HUDEP-2 (cell line): ENCODE measurements at regions not wholly inside any gene's neighbourhood (a gene's known extent, or its start where the extent isn't known, plus 50 kb on each side); places are given as distances from the start of the nearest gene placed in this dataset.
"Not testable (repeated sequence)": the region's sequence is repeated elsewhere in the genome, so short reads cannot be mapped to it uniquely, and the experiment has no call there.

Source experiments
- DNase-seq, 76 experiments: peaks; one replicate each; lab custom pipeline; 2025; ENCODE audit not compliant: unreplicated experiment in 76 of 76; lab: John Stamatoyannopoulos, UW

GRCh38 chr12:131192951-131193350, 239.2 kb downstream of the ADGRD1 start:
- no peak for DNase-seq

DNA sequence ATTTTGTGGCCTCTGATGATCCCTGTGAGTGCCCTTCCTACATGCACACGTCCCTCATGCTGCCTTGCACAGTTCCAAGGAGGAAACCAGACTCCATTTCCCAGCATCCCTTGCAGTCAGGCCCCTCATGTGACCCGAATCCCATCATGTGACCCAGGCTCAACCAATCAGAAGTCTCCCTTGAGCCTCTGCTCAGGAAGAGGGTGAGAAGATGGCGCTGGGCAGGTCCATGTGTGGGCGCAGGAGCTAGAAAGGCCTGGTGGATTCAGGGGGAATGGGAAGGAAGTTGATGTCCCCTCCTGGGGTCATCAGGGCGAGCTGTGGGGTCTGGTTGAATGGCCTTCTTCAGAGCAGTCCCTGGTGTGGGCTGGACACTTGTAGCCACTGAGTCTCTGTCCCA, 240.5 kb downstream of the ADGRD1 start:
- DNase-seq: peak in 5 of 76 experiments; percentile 1 to 16 (median 2)

DNA sequence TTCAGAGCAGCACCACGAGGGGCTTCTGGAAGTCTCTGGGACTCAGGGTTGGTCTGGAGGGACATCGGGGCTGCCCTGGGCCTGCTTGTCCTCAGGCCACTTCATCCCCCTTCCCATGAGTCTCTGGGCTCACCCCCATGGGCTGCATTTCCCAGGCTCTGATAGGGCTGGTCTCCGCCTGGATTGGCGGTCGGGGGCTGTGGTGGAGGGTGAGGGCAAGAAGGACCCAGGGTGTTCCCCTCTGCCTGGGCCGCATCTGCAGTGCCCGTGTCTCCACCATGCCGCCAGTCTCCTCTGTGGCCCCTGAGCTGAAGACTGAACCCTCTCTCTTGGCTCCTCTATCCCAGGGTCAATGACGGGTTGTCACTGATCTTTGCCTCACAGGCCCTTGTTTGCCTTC, 242.1 kb downstream of the ADGRD1 start:
- no peak for DNase-seq

DNA sequence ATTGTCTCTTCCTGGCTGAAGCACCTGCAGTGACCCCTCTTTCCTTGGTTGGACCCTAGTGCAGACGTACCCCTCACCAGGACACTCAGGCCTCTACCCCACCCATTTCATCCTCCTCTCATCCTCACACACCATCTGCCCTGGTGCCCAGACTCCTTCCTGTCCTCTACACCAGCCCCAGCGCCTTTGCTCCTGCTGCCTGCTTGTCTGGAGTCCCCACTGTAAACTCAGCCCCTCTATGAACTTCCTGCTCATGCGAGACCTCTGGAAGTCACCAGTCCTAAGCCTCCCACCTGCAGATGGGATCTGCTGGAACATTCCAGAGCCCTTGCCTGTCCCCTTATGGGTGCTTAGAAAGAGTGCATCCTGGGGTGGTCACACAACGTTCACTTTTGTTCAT, 242.5 kb downstream of the ADGRD1 start:
- no peak for DNase-seq

DNA sequence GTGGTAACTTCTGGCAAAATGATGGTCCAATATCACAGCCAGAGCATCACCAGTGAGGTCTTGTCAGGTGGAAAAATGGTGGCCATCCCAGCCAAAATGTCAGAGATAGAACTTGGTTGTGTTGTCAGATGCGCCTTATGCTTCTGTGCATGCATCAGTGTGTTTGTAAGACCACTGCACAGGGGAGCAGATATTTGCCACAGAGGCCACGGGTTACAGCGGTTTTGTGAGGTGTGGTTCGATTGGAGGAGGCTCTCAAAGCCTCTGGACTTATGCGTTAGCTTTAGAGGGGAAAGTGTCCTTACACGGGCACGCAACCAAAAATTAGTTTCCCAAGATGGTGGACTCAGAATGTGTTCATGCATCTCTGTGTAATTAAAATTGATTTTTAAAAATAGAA, 243.8 kb downstream of the ADGRD1 start:
- DNase-seq: no peak

- DNase-seq: no peak
Measured at GRCh38 chr12:131199221-131199620, 245.5 kb downstream of the ADGRD1 start.

DNA sequence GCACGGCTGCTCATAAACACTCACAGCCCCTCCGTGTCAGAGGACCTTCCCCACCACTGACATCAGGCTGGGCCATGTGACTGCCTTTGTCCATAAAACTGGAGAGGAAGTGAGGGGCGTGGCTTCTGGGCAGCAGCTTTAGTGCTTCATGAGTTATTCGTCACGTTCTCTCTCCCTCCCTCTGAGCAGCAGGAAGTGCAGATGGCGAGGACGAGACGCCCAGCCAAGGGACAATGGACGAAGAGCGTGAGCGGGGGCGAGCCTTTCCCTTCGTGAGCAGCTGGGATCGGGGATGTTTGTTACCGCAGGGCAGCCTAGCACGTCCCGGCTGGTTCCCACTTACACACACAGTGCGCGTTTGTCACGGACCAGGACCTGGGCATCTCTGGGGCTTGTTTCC, 248.2 kb downstream of the ADGRD1 start:
- DNase-seq: not testable (repeated sequence)

DNA sequence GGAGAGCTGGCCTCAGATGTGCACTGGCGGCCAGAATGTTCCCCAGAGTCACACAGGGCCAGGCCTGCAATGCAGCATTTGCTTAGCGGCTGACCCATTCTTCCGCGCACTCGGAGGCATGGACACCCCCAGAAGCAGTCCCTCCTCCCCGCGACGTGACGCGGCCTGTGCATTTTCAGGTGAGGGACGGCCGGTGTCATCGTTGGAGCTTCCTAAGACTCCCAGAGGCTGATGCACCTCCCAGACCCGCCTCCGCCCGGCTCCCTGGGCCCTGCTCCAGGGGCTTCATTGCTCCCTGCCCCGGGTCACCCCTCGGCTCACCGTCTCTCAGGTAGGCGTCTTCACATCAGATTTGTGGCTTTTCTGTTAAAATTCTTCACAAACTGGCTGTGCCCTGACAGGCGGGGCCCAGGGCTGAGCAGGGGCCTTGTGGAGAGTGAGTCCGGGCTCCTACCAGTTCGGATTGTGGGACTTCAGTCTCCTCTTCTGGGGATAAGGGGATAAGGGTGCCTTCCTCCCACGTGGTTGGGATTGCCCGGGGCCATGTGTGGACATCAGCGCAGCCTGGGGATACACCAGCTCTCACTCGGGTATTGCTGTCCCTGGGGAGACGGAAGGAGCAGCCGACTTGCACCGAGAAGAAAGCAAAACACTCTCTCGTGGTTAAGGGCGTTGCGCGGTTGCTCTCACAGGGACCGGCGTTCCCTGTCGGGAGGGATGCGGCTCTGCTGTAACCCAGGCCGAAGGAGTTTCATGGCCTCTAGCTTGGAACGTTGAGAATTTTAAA, 249.1 kb downstream of the ADGRD1 start:
- no peak for DNase-seq

- DNase-seq: no peak
Measured at GRCh38 chr12:131203666-131204415, 250.1 kb downstream of the ADGRD1 start.

- DNase-seq: no peak
Measured at GRCh38 chr12:131204416-131205274, 250.9 kb downstream of the ADGRD1 start.

DNA sequence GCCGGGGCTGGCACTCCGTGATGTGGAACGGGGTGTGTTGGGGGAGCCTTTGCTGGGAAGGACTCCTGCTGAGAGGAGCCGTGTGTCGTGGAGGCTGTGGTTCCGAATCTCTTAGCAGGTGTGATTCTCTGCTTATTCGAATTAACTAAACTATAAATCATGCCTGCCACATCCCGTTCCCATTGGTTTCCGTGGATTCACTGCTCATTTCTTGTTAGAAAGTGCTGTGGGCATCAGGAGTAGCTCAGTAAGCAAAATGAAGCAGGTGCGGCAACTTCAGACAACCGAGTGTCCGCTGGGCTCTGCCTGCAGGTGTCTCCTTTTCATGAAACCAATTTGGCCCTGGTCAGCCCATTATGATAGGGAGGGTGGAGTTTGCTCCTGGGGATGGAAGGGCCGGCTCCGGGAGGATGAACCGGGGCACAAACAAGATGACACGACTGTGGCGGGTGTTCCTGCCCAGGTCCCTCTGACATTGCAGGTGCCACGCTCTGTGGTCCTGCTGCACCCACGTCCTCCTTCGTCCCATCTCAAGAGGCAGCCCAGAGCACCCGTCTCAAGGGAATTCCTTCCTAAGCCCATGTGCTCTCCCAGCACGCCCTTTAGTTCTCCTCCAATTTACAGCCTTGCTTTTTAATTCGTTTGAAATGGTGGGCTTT, 251.7 kb downstream of the ADGRD1 start:
- DNase-seq: not testable (repeated sequence)

- DNase-seq: not testable (repeated sequence)
Measured at GRCh38 chr12:131206630-131207299, 253.1 kb downstream of the ADGRD1 start.

GRCh38 chr12:131207300-131207660, 253.6 kb downstream of the ADGRD1 start:
- DNase-seq: not testable (repeated sequence)

- not testable (repeated sequence) for DNase-seq
Measured at GRCh38 chr12:131207841-131208240, 254.1 kb downstream of the ADGRD1 start.

DNA sequence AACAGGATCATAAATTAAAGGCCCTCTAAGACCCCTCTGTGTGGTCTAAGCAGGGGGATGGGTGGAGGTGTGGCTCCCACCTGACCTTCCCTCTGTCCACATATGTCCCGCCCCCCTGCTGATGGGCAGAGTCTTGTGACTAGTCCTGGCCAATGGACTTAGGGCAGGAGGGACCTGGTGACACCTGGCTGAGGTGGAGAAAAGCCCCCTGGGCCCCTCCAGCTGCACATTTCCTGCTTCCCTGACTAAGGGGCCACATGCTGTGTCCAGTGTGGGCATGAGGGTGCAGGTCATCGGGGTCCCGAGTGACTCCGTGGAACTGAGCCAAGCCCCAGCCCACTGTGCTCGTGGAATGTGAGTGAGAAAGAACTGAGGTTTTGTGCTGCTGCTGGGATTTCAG, 254.7 kb downstream of the ADGRD1 start:
- no peak for DNase-seq

GRCh38 chr12:131209082-131210070, 255.7 kb downstream of the ADGRD1 start:
- no peak for DNase-seq

DNA sequence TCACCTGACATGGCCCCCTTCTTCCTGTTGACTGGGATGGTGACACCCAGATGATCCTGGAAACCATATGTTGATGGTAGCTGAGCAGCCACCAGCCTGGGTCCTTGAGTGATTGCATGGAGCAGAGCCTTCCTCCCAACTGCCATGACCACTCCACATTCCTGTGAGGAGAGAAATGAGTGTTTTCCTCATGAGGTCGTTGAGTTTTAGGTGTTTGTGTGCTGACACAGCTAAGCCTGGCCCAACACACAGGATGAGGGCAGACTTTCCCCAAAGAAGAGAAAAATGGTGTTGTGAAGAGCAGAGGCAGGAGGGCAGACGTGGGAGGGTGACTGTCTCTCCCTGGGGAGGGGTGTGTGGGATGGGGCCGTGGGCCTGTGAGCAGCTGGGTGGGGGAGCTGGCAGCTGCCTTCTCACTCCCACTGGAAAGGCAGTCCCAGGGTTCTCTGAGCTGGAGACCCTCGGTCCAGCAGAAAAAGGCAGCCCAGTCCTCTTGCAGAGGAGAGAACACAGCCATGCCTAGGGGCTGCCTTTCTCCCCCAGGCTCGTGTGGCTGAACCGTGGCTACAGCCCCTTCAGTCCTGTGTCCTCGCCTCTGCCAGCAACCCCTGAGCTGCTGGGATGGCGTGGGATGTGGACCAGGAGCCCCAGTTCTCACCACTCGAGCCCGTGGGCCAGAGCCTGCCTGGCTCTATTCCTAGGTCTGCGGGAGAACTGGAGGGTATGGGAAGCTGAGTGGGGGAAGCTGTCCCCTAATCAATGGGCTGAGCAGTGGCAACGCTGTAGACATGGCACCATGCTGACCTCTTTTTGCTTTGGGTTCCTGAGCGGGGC, 257.0 kb downstream of the ADGRD1 start:
- DNase-seq: no peak

DNA sequence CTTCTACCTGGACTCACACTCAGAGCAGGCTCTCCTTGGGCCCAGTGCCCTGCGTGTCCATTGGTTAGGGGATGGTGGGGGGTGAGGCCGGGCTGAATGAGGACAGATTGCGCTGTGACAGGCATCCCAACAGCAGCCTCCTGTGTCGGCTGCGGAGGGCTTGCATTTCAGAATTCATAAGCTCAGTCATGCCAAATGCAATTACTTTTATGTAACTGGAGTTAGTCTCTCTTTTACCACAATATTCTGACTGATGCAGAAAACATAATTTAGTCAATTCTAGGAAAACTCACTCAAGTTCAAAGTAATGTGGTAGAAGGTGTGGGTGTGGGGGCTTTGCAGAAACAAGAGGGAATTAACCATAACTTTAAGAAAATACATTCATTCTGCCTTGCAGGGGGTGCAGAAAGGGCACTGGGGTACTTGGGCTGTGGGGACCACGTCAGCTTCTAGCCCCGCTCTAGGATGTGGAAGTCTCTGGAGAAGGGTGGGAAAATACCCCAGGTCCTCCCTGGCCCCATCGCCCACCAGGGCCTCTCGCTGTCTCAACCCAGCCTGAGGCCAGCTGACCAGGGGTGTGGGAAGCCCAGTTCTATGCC, 257.7 kb downstream of the ADGRD1 start:
- DNase-seq: no peak
